Stimulated activated CD8-positive, alpha-beta memory T cell treated with anti-CD3 and anti-CD28 coated beads, Interleukin-7, amount 100 ng/mL, for 4 hours (primary cell): ENCODE measurements at regions not wholly inside any gene's neighbourhood (a gene's known extent, or its start where the extent isn't known, plus 50 kb on each side); places are given as distances from the start of the nearest gene placed in this dataset.

Source experiments
- DNase-seq, 2 donors: peaks; one replicate each; pipeline ENCODE4 v3.0.0-alpha.2; 2020; ENCODE audit warnings: low read depth in 2 of 2

DNA sequence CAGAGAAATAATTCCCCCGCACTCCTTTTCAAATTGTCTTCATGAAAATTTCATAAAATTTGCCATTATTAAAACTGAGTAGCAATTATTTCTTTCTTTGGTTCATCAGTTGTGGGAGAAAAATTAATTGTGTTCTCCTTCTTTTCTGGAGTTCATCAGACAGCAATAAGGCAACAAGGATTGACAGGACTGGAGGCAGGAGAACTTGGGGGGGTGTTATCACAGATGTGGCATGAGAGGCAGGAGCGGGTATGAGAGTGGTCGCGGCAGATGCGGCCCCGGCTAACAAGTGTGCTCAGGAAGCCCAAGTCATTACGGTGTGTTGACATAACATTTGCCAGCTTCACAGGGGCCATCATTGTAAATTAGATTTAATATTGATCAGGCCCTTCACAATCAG lies 306.6 kb upstream of the TMPO start:
- DNase-seq: no peak

DNA sequence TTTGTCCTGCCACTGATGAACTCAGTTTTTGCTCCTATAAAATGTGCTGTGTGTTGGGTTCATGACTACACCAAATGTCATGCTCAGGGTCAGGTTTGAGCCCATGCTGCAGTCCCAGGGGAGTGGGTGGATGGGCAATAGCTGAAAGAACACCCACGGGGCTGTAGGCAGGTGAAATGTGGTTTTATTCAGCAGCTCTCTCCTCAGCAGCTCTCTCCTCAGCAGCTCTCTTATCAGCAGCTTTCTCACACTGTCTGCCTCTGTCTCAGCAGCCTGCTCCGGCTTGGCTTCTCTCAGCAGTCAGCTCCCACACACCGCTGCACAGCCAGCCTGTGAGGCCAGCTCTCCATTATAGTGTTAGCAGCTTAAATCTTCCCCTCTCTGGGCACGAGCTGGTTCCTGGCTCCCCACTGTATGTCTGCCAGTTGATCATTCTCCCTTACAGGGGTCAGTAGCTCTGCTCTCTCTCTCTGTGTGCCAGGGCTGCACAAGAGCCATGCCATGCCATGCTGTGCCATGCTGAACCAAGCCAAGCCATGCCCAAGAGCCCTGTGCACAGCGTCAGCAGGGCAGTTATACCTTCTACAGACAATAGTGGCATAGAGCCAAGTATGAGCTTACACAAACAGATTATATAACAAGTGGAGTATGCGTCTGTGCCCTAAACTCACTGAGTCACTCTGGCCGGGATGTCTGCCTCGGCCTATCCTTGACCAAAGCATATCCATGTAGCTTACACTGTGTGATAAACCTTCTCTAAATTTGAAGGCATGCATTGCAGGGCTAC lies 303.3 kb upstream of the TMPO start:
- DNase-seq: no peak

GRCh38 chr12:98213556-98213955 lies 301.8 kb upstream of the TMPO start:
- DNase-seq: no peak

- no peak for DNase-seq
Measured at GRCh38 chr12:98217257-98217656, 298.1 kb upstream of the TMPO start.

- no peak for DNase-seq
Measured at GRCh38 chr12:98220636-98221035, 294.8 kb upstream of the TMPO start.

DNA sequence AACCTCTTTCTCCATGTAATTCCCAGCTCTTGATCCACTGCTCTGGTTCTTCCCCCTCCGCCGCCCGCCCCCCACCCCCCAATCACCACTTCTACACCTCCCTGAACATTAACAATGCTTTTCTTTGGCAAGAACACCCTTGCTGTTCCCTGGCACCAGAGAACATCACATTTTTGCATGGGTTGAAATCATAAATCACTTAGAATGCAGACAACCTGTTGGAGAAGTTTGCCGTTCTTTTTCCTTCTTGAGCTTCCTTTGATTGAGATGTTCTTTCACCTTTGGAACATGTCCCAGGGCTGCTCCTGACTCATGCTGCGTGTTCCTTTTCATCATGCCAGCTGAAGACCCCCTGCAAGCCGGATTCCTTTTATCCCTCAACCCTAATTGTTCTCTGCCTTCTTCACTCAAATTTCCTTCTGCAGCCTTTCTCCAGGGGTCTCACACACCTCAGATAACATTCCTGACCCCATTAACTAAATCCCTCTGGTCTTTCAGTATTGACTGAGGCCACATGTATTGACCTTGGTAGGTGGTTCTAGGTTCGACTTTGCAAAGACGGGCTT lies 294.1 kb upstream of the TMPO start:
- no peak for DNase-seq

- no peak for DNase-seq
Measured at GRCh38 chr12:98222135-98222534, 293.3 kb upstream of the TMPO start.

DNA sequence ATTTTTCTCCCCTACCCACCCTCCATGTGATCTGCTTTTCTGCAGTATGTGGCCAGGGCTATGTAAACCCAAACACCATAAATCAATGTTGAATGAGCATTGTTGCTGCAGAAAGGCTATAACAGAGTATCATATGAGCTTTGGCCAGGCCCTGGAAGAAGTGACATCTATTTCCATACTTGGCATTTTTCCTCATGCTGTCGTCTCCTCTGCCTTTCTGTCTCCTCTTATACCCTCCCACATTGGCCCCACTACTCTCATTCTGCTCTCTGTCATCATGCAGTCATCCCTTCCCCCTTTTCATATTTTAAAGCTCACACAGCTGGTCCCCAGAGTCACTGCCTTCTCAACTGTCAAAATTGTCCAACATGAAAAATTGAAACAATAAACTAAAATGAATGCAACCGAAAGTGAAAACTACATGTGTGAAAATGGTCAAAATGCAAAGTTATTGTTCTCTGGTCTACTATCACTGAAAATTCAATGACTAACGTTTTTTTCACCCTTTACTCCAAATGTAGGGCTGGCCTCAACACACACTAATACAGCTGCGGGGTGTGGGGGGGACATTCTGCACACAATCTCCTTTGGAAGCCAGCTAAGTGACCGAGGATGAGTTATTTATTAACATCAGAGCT lies 290.7 kb upstream of the TMPO start:
- DNase-seq: no peak

DNA sequence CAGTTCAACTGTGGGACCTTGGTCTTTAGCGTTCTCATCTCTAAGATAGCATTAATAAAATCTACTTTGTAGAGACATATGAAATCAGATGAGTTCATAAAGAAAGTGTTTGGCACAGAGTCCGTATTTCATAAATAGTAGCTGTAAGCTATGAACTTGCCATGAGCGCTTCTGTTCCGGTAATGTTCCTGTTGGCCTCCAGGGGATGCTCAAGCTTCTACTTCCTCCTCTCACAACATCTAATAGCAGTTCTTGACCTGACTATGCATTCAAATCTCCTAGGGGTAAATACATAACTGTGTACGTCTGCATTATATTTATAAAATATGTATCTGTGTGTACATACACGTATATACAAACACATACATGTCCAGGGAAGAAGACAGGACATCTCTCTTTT lies 288.2 kb upstream of the TMPO start:
- no peak for DNase-seq

- DNase-seq: no peak
Measured at GRCh38 chr12:98228683-98229539, 286.5 kb upstream of the TMPO start.

DNA sequence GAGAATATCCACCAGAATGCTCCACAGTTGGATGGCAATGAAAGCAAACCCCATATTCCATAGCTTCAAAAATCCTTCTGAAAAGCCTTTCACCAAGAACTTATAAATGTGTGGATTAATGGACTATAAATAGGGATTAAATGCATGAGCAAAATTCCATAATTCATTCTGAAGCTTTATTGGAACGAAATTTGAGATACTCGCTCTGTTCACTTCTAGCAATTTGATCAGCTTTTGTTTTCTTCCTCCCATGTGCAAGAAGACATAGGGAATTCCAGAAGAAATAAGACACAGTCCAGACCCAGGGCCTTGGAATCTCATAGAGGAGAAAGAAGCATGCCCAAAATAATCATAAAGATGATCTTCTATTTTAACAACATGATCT lies 285.9 kb upstream of the TMPO start:
- DNase-seq: no peak

GRCh38 chr12:98232753-98233390 lies 282.5 kb upstream of the TMPO start:
- DNase-seq: no peak

- no peak for DNase-seq
Measured at GRCh38 chr12:98235301-98235700, 280.1 kb upstream of the TMPO start.

DNA sequence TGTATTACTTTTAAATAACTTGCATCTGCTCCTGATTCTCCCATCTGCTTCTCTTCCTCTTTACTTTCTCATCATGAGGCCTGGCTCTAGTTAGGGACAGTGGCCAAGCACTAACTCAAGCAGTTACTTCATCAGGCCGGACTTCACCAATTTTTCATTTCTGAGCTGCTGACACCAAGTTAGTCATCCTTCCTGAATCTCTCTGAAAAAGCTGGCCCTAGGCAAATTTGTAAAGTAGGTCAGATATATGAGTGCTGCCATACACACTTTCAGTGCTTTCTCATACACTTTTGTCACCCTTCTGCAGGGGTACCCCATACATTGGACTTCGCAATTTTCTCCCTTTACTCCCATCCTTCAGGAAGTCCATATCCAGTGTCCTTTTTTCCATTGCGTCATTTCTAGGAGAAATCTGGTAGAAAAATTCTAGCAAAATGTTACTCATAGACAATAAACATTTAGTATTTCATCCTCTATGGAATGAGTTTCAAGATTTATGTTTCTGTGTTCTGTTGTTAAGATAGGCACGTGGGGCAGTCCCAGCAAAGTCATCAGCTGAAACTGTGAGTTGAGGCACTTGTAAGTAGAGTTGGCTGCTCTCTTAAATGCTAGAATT lies 276.8 kb upstream of the TMPO start:
- DNase-seq: no peak

DNA sequence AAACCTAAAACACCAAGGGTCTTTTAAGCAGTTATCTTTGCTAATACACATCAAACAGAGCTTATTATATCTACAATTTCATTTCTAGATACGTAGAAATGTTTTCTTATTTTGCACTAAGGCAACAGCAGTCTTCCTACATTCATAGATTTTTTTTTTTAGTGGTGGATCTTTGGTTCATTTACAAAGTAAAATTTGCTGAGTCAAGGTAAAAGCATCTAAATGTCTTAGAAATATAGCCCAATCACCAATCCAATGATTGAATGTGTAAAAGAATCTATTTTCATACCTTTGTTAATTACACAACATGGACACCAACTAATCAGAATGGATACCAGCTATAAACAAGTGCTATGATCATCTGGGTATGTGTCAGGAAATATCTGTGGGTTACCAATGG lies 272.2 kb upstream of the TMPO start:
- DNase-seq: no peak

DNA sequence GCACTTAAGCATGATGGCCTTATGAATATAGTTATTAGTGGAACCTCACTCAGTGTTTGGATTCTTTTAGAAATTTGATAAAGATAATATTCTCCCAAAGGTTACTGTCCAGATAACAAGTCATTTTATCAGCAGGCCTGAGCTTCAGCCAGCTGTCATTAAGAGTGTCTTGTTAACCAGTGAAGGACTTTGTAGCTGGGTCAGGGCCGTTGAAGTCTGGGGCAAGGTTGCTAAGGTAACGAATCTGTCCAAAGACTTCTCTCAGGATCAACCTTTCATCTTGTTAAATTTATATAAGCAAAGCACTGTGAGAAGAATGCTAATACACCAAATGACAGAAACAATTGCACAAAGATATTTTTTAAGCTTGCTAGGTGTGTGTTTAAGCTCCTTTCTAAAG lies 271.3 kb upstream of the TMPO start:
- DNase-seq: no peak

GRCh38 chr12:98253207-98254037 lies 262.0 kb upstream of the TMPO start:
- DNase-seq: no peak

GRCh38 chr12:98256830-98257229 lies 258.6 kb upstream of the TMPO start:
- DNase-seq: no peak

DNA sequence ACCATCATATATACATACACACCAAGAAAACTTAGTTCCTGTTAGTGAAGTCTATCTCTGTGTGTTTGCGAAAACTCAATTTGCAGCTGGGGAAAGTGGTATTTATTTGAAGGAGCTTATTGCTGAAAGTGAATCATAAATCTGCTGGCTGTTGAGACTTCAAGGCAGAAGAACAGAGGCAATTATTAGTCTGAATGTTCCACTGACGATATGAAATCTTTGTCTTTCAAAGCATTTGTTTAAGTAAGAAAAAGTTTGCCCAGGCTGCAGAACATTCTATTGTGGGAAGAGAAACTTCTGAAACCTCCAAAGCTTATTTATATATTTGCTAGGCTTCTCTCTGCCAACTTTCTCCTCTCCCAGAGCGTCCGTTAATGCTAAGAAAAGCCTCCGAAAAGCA lies 255.7 kb upstream of the TMPO start:
- no peak for DNase-seq

GRCh38 chr12:98260276-98260675 lies 255.1 kb upstream of the TMPO start:
- DNase-seq: no peak

DNA sequence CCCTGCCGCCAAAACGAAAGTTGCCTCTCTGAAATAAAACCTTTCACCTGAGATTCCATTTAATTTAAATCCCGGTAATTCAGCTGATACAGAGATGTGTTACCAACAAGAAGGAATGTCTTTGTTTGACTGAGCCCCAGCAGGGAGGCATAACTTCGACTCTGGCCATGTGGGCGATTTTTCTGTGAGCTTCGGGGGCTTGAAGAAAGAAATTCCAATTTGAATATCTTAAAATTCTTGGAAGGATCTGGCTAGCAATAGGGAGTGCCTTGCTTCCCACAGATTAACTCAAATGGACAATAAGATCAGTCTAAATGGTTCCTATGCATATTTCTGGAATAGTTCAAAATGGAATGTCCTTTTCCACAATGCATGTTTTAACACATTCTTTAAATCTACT lies 252.5 kb upstream of the TMPO start:
- DNase-seq: no peak
